Neural progenitor cell (in vitro differentiated cells): ENCODE measurements at regions not wholly inside any gene's neighbourhood (a gene's known extent, or its start where the extent isn't known, plus 50 kb on each side); places are given as distances from the start of the nearest gene placed in this dataset.

ENCODE experiments used
- DNase-seq: peaks from one replicate; pipeline ENCODE4 v3.0.0-alpha.2; 2016; ENCODE audit warnings: low spot score
- H2AFZ ChIP-seq: fragments of 200-600 bp; sonication (generic); replicated peaks from 2 replicates; pipeline ENCODE4 v1.6.1; 2016; ENCODE audit warnings: antibody characterized with exemption
- H3F3A ChIP-seq: fragments of 200-600 bp; sonication (generic); 2 replicates; pipeline ENCODE4 v1.6.1; 2016; ENCODE audit warnings: antibody characterized with exemption, low read depth
- H3K27ac ChIP-seq: fragments of 200-600 bp; sonication (generic); 2 replicates; pipeline ENCODE4 v1.5.1; 2016; ENCODE audit warnings: mild to moderate bottlenecking
- H3K27me3 ChIP-seq: fragments of 200-600 bp; sonication (generic); 2 replicates; pipeline ENCODE4 v1.6.1; 2016; ENCODE audit warnings: mild to moderate bottlenecking, moderate library complexity
- H3K36me3 ChIP-seq: fragments of 200-600 bp; sonication (generic); 2 replicates; pipeline ENCODE4 v1.5.1; 2016
- H3K4me1 ChIP-seq: fragments of 200-600 bp; sonication (generic); 2 replicates; pipeline ENCODE4 v1.6.1; 2016; ENCODE audit warnings: mixed run types
- H3K4me2 ChIP-seq: fragments of 200-600 bp; sonication (generic); 2 replicates; pipeline ENCODE4 v1.6.1; 2016
- H3K4me3 ChIP-seq: fragments of 200-600 bp; sonication (generic); 2 replicates; pipeline ENCODE4 v1.5.1; 2016
- H3K79me2 ChIP-seq: fragments of 200-600 bp; sonication (generic); 2 replicates; pipeline ENCODE4 v1.6.1; 2016; ENCODE audit warnings: low read depth
- H3K9ac ChIP-seq: fragments of 200-600 bp; sonication (generic); 2 replicates; pipeline ENCODE4 v1.6.1; 2016
- H3K9me3 ChIP-seq: fragments of 200-600 bp; sonication (generic); 2 replicates; pipeline ENCODE4 v1.5.1; 2016; ENCODE audit warnings: low read depth
- H4K20me1 ChIP-seq: fragments of 200-600 bp; sonication (generic); 2 replicates; pipeline ENCODE4 v1.6.1; 2016; ENCODE audit warnings: low read depth
- H3K27ac Mint-ChIP-seq: 3 replicates; pipeline ENCODE4 v1.8.0; 2021; ENCODE audit warnings: mixed read lengths
- H3K27me3 Mint-ChIP-seq: 2 replicates; pipeline ENCODE4 v1.8.0; 2022; ENCODE audit warnings: low read depth, mild to moderate bottlenecking, inconsistent platforms, moderate library complexity, mixed read lengths; ENCODE audit not compliant: insufficient read depth
- H3K36me3 Mint-ChIP-seq: 3 replicates; pipeline ENCODE4 v1.8.0; 2021; ENCODE audit warnings: mixed read lengths
- H3K4me1 Mint-ChIP-seq: 3 replicates; pipeline ENCODE4 v1.8.0; 2021; ENCODE audit warnings: mixed read lengths
- H3K4me3 Mint-ChIP-seq: 3 replicates; pipeline ENCODE4 v1.8.0; 2021; ENCODE audit warnings: mild to moderate bottlenecking, moderate library complexity, mixed read lengths
- H3K9me3 Mint-ChIP-seq: 3 replicates; pipeline ENCODE4 v1.8.0; 2020; ENCODE audit warnings: mixed read lengths
- EZH2 ChIP-seq: fragments of 200-600 bp; sonication (generic); IDR thresholded peaks from 2 replicates; pipeline ENCODE4 v1.6.1; 2017; ENCODE audit warnings: antibody characterized with exemption, mild to moderate bottlenecking, moderate library complexity
- EZH2phosphoT487 ChIP-seq: fragments of 200-600 bp; sonication (generic); IDR thresholded peaks from 2 replicates; pipeline ENCODE4 v1.6.1; 2017; ENCODE audit warnings: antibody characterized with exemption
- TF ChIP-seq, protein P1 (sequence below): fragments of 200-600 bp; sonication (generic); IDR thresholded peaks from 2 replicates; pipeline ENCODE4 v1.5.1; 2017; ENCODE audit warnings: antibody characterized with exemption, mild to moderate bottlenecking

DNA sequence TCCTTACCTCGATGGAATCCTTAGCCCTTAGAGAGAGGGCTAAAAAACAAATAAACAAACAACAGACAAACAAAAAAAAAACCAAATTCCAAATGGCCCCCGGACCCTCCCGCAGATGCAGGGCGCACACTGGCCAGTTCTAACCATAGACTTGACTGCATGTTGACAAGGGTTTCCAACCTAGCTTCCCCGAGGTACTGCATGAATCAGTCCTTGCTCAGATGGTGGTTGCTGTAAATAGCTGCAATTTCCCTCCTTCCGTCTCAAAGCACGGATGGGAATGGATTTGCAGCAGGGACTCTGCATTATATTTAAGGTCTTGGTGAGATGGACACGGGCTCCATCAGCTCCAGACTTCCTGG, 162.8 kb downstream of the CD47 start:
- Mint-ChIP-seq H3K9me3 (peaks cover 2% of the 10 kb centered on the region), H3K4me3 (peak overlapping the region; percentile 87), H3K4me1 (peaks cover 13% of the 10 kb centered on the region), H3K27me3 (peaks cover 7% of the 10 kb centered on the region), H3K36me3 (no peaks in the 10 kb centered on the region), H3K27ac (no peak overlapping the region)
- no peak overlapping the region for H3K27ac ChIP-seq
- no peak for DNase-seq
- TF ChIP-seq EZH2, result no peak
- TF ChIP-seq, protein P1, sequence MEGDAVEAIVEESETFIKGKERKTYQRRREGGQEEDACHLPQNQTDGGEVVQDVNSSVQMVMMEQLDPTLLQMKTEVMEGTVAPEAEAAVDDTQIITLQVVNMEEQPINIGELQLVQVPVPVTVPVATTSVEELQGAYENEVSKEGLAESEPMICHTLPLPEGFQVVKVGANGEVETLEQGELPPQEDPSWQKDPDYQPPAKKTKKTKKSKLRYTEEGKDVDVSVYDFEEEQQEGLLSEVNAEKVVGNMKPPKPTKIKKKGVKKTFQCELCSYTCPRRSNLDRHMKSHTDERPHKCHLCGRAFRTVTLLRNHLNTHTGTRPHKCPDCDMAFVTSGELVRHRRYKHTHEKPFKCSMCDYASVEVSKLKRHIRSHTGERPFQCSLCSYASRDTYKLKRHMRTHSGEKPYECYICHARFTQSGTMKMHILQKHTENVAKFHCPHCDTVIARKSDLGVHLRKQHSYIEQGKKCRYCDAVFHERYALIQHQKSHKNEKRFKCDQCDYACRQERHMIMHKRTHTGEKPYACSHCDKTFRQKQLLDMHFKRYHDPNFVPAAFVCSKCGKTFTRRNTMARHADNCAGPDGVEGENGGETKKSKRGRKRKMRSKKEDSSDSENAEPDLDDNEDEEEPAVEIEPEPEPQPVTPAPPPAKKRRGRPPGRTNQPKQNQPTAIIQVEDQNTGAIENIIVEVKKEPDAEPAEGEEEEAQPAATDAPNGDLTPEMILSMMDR, result no peak
- no peak for TF ChIP-seq EZH2phosphoT487
- no peaks in the 10 kb centered on the region for H3K9me3 ChIP-seq
- H3K79me2 ChIP-seq, result no peaks in the 10 kb centered on the region
- no peak overlapping the region for H3K9ac ChIP-seq
- H3F3A ChIP-seq, result peaks cover 26% of the 10 kb centered on the region
- peaks cover 35% of the 10 kb centered on the region for H3K27me3 ChIP-seq
- H3K36me3 ChIP-seq, result no peaks in the 10 kb centered on the region
- peak overlapping the region; percentile 83 for H3K4me2 ChIP-seq
- peaks cover 6% of the 10 kb centered on the region for H3K4me1 ChIP-seq
- H2AFZ ChIP-seq, result peak overlapping the region; percentile 97
- no peaks in the 10 kb centered on the region for H4K20me1 ChIP-seq
- peak overlapping the region; percentile 62 for H3K4me3 ChIP-seq

DNA sequence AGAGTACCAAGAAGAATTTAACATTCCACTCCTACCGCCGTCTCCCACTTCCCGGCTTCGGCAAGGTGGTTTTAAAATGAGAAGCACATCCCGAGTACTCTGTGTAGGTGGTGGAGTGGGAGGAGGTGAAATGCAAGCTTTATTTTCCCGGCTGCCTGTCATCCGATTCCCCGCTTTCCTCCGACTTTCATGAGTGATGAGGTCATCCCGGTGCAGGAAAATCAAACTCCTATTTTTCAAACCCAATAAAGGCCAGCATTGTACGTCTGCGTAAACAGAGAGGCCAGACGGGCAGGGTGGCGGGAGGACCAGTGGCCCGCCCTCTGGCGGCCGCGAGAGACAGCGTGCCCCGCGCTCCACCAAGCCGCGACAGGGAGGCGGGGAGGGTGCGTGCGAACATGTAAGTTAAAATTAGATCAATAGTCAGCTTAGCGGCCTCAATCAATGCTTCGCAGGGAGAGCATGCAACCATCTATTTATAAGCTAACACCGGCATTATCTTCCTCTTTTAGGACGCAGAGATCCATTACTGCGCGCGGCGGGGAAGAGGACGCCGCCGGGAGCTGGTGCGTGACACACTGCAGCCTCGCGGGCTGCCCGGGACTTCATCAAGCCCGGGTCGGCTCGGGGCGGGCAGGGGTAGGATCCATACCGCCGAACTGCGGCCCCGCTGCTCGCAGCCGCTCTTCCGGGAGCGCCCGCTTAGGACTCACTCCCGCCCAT, 163.3 kb downstream of the CD47 start:
- H3K79me2 ChIP-seq, result no peaks in the 10 kb centered on the region
- H3K36me3 ChIP-seq, result no peaks in the 10 kb centered on the region
- Mint-ChIP-seq H3K36me3 (no peaks in the 10 kb centered on the region), H3K4me1 (peaks cover 13% of the 10 kb centered on the region), H3K27ac (peak overlapping the region; percentile 78), H3K9me3 (no peaks in the 10 kb centered on the region), H3K27me3 (peaks cover 7% of the 10 kb centered on the region), H3K4me3 (peak overlapping the region; percentile 87)
- DNase-seq, result peak; percentile 82
- peaks cover 35% of the 10 kb centered on the region for H3K27me3 ChIP-seq
- H3K4me3 ChIP-seq, result peak overlapping the region; percentile 62
- no peak overlapping the region for H3K27ac ChIP-seq
- peaks cover 6% of the 10 kb centered on the region for H3K4me1 ChIP-seq
- H3F3A ChIP-seq, result peaks cover 26% of the 10 kb centered on the region
- H3K4me2 ChIP-seq, result peak overlapping the region; percentile 83
- TF ChIP-seq, protein P1, result peak; percentile 97
- TF ChIP-seq EZH2, result no peak
- H4K20me1 ChIP-seq, result no peaks in the 10 kb centered on the region
- peak overlapping the region; percentile 97 for H2AFZ ChIP-seq
- no peaks in the 10 kb centered on the region for H3K9me3 ChIP-seq
- no peak overlapping the region for H3K9ac ChIP-seq

DNA sequence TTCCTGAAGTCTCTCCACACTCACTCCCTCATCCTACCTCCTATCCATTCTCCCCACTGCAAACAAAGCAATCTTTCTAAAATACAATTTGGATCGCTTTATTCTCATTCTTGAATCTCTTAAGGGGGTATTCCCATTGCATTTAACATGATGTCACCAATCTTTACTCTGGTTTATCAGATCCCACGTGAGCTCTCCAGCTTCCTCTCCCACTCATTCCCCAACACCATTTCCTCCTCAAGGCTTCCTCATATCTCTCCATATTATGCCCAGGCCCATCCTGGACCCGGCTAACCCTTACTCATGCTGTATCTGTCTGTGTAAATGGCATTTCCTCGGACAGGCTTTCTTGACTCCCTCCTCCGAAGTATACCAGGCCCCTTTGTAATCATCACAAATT, 165.0 kb downstream of the CD47 start:
- Histone ChIP-seq H3K4me3 (no peak overlapping the region), H3K27me3 (peaks cover 35% of the 10 kb centered on the region), H3K9me3 (no peaks in the 10 kb centered on the region), H3K36me3 (no peaks in the 10 kb centered on the region), H2AFZ (no peak overlapping the region), H3F3A (peaks cover 26% of the 10 kb centered on the region), H3K9ac (no peak overlapping the region), H3K79me2 (no peaks in the 10 kb centered on the region), H4K20me1 (no peaks in the 10 kb centered on the region), H3K4me2 (no peak overlapping the region), H3K4me1 (peaks cover 6% of the 10 kb centered on the region), H3K27ac (no peak overlapping the region)
- no peaks in the 10 kb centered on the region for H3K36me3 Mint-ChIP-seq
- H3K4me3 Mint-ChIP-seq, result no peak overlapping the region
- no peak overlapping the region for H3K27ac Mint-ChIP-seq
- TF ChIP-seq, protein P1, result no peak
- TF ChIP-seq EZH2phosphoT487 (no peak), EZH2 (no peak)
- H3K4me1 Mint-ChIP-seq, result peaks cover 13% of the 10 kb centered on the region
- no peak for DNase-seq
- H3K27me3 Mint-ChIP-seq, result peaks cover 7% of the 10 kb centered on the region
- H3K9me3 Mint-ChIP-seq, result no peaks in the 10 kb centered on the region
